ENCODE measurements at regions not wholly inside any gene's neighbourhood (a gene's known extent, or its start where the extent isn't known, plus 50 kb on each side); places are given as distances from the start of the nearest gene placed in this dataset.

DNA sequence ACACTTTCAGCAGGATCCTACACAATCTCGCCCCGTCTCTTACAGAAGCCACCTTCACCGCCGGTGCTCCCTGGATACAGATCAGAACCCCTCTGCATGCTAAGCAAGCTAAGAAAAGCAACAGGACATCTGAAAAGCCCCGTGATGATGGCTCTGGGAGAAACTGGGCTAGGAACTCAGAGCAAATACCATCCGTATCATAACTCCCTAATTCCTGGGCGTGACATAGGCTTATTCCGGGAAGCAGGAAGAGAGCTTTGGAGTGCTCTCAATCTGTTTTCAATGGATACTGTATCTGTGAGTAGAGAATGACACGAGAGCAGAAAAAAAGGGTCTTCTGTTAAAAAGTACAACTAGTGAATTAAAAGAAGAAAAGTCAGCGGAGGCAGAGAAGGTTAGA is 121.6 kb downstream of the SPP2 start:
- H3K4me2 ChIP-seq (ENCODE audit: control insufficient read depth, extremely low read depth, insufficient read depth, low read depth, low read length): peak overlapping the region; percentile 13
- H4K20me1 ChIP-seq (ENCODE audit: control insufficient read depth, extremely low read depth, insufficient read depth, low read length): no peaks in the 10 kb centered on the region
- no peak overlapping the region for H3K27ac ChIP-seq (ENCODE audit: control insufficient read depth, insufficient read depth, low read length)
- dilution Hi-C loops (cut with MboI; ENCODE audit: extremely low pct_ligation_motif_present, low sequenced_read_pairs): no loop called here
- H3K79me2 ChIP-seq (ENCODE audit: control insufficient read depth, insufficient read depth, low read length): no peaks in the 10 kb centered on the region
- TF ChIP-seq CTCF (optimal IDR thresholded peaks at IDR 0.05 in 1 of 3, IDR thresholded peaks at IDR 0.05 in 1 of 3, conservative IDR thresholded peaks at IDR 0.05 in 1 of 3; ENCODE audit: extremely low read depth in 1 of 3, insufficient read depth in 2 of 3, low read length in 3 of 3) (no peak), EZH2 (IDR thresholded peaks at IDR 0.05; ENCODE audit: low read length) (no peak)
- FAIRE-seq (no peak), DNase-seq (ENCODE audit: low read depth, low spot score) (no peak)
- no peaks in the 10 kb centered on the region for H3K27me3 ChIP-seq (ENCODE audit: control insufficient read depth, extremely low read depth, insufficient read depth, low read length)
- no peak overlapping the region for H3K9ac ChIP-seq (ENCODE audit: control insufficient read depth, extremely low read depth, insufficient read depth, low read length)
- no peaks in the 10 kb centered on the region for H3K9me3 ChIP-seq (ENCODE audit: control insufficient read depth, low read depth, low read length)
- no peak overlapping the region for H3K4me3 ChIP-seq (ENCODE audit: control insufficient read depth in 2 of 3, extremely low read depth in 1 of 3, insufficient read depth in 2 of 3, low read depth in 1 of 3, low read length in 3 of 3)
- peaks cover 14% of the 10 kb centered on the region for H3K4me1 ChIP-seq (ENCODE audit: control insufficient read depth, extremely low read depth, insufficient read depth, low read length)
- H2AFZ ChIP-seq (ENCODE audit: control insufficient read depth, low read length): no peak overlapping the region
- no peaks in the 10 kb centered on the region for H3K9me1 ChIP-seq (ENCODE audit: control insufficient read depth, extremely low read depth, insufficient read depth, low read length)
- H3K36me3 ChIP-seq (ENCODE audit: control insufficient read depth in 2 of 2, extremely low read depth in 1 of 2, insufficient read depth in 2 of 2, low read length in 2 of 2): no peaks in the 10 kb centered on the region

- Histone ChIP-seq H3K4me1 (ENCODE audit: control insufficient read depth, extremely low read depth, insufficient read depth, low read length) (peaks cover 14% of the 10 kb centered on the region), H3K9ac (ENCODE audit: control insufficient read depth, extremely low read depth, insufficient read depth, low read length) (no peak overlapping the region), H3K36me3 (ENCODE audit: control insufficient read depth in 2 of 2, extremely low read depth in 1 of 2, insufficient read depth in 2 of 2, low read length in 2 of 2) (no peaks in the 10 kb centered on the region), H3K9me3 (ENCODE audit: control insufficient read depth, low read depth, low read length) (no peaks in the 10 kb centered on the region), H3K9me1 (ENCODE audit: control insufficient read depth, extremely low read depth, insufficient read depth, low read length) (no peaks in the 10 kb centered on the region), H3K27ac (ENCODE audit: control insufficient read depth, insufficient read depth, low read length) (no peak overlapping the region), H3K27me3 (ENCODE audit: control insufficient read depth, extremely low read depth, insufficient read depth, low read length) (no peaks in the 10 kb centered on the region), H4K20me1 (ENCODE audit: control insufficient read depth, extremely low read depth, insufficient read depth, low read length) (no peaks in the 10 kb centered on the region), H2AFZ (ENCODE audit: control insufficient read depth, low read length) (no peak overlapping the region), H3K4me2 (ENCODE audit: control insufficient read depth, extremely low read depth, insufficient read depth, low read depth, low read length) (no peak overlapping the region), H3K79me2 (ENCODE audit: control insufficient read depth, insufficient read depth, low read length) (no peaks in the 10 kb centered on the region), H3K4me3 (ENCODE audit: control insufficient read depth in 2 of 3, extremely low read depth in 1 of 3, insufficient read depth in 2 of 3, low read depth in 1 of 3, low read length in 3 of 3) (no peak overlapping the region)
- TF ChIP-seq CTCF (optimal IDR thresholded peaks at IDR 0.05 in 1 of 3, IDR thresholded peaks at IDR 0.05 in 1 of 3, conservative IDR thresholded peaks at IDR 0.05 in 1 of 3; ENCODE audit: extremely low read depth in 1 of 3, insufficient read depth in 2 of 3, low read length in 3 of 3) (no peak), EZH2 (IDR thresholded peaks at IDR 0.05; ENCODE audit: low read length) (no peak)
- DNase-seq (ENCODE audit: low read depth, low spot score): no peak
- dilution Hi-C loops (cut with MboI; ENCODE audit: extremely low pct_ligation_motif_present, low sequenced_read_pairs): no loop called here
- FAIRE-seq: no peak
These were observed 121.2 kb downstream of the SPP2 start for GRCh38 chr2:234171666-234172065.

Data from keratinocyte (primary cell).